Sigmoid colon (tissue), 4 donors: ENCODE measurements at regions not wholly inside any gene's neighbourhood (a gene's known extent, or its start where the extent isn't known, plus 50 kb on each side); places are given as distances from the start of the nearest gene placed in this dataset.

Experiments used
- EP300 ChIP-seq, 4 donors: sonication (generic); formaldehyde crosslinking; IDR thresholded peaks; one replicate each; pipeline ENCODE4 v1.6.1; 2017; ENCODE audit warnings: antibody characterized with exemption in 4 of 4
- POLR2AphosphoS5 ChIP-seq, 4 donors: sonication (generic); formaldehyde crosslinking; IDR thresholded peaks; one replicate each; pipeline ENCODE4 v1.6.1; 2017; ENCODE audit warnings: antibody characterized with exemption in 4 of 4
- TF ChIP-seq, protein P1 (sequence below), 4 experiments: fragments of 450-650 bp in 3 of 4; fragments of 200-600 bp in 1 of 4; IDR thresholded peaks; one replicate each; pipeline ENCODE4 v1.5.1; 2016 to 2019; ENCODE audit warnings: antibody characterized with exemption in 4 of 4, mild to moderate bottlenecking in 3 of 4, moderate library complexity in 2 of 4

DNA sequence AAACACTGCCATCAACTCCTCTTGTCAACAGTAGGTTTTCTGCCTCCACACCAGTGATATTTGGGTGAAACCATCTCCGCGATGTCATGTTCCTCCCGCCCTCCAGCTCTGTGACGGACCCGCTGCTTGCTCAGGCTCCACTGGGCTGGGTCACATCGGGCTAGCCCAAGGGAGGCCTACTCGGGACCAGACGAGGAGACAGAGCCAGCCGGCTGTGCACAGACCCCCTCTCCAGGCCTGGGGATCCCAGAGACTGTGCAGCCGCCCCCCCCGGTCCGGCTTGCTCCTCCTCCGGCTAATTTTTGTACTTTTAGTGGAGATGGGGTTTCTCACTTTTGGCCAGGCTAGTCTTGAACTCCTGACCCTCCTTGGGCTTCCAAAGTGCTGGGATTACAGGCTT lies 202.4 kb upstream of the PRDM9 start:
- TF ChIP-seq, protein P1, sequence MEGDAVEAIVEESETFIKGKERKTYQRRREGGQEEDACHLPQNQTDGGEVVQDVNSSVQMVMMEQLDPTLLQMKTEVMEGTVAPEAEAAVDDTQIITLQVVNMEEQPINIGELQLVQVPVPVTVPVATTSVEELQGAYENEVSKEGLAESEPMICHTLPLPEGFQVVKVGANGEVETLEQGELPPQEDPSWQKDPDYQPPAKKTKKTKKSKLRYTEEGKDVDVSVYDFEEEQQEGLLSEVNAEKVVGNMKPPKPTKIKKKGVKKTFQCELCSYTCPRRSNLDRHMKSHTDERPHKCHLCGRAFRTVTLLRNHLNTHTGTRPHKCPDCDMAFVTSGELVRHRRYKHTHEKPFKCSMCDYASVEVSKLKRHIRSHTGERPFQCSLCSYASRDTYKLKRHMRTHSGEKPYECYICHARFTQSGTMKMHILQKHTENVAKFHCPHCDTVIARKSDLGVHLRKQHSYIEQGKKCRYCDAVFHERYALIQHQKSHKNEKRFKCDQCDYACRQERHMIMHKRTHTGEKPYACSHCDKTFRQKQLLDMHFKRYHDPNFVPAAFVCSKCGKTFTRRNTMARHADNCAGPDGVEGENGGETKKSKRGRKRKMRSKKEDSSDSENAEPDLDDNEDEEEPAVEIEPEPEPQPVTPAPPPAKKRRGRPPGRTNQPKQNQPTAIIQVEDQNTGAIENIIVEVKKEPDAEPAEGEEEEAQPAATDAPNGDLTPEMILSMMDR (IDR thresholded peaks at IDR 0.05) = no peak
- TF ChIP-seq POLR2AphosphoS5 (IDR thresholded peaks at IDR 0.05) = no peak
- TF ChIP-seq EP300 (IDR thresholded peaks at IDR 0.05) = no peak
